B cell (primary cell): ENCODE measurements at regions not wholly inside any gene's neighbourhood (a gene's known extent, or its start where the extent isn't known, plus 50 kb on each side); places are given as distances from the start of the nearest gene placed in this dataset.

Experiments used
- ATAC-seq: fragments of 200-7000 bp; cut with Tn5 transposase; one replicate; pipeline ENCODE4 v1.10.0; 2021; ENCODE audit warnings: low read depth, mild to moderate bottlenecking, moderate number of reproducible peaks, moderate library complexity
- CTCF ChIA-PET: fragments of 350-600 bp; sonication (Branson Sonifier 250); formaldehyde crosslinking; loops from one replicate; lab custom pipeline; 2021; ENCODE audit warnings: antibody characterized with exemption, inconsistent platforms; lab: Charles Lee
- POLR2A ChIA-PET: fragments of 350-600 bp; sonication (Branson Sonifier 250); formaldehyde crosslinking; loops from one replicate; lab custom pipeline; 2021; ENCODE audit warnings: antibody characterized with exemption; lab: Charles Lee
- DNase-seq: peaks from one replicate; pipeline ENCODE4 v3.0.0; 2013
- H2AFZ ChIP-seq: 2 replicates; pipeline ENCODE4 v1.6.1; 2012; ENCODE audit warnings: mild to moderate bottlenecking, low read depth, low read length; ENCODE audit not compliant: insufficient read depth, poor library complexity, severe bottlenecking
- H3K27ac ChIP-seq, 2 donors: 1 replicate in 1 of 2; 2 replicates in 1 of 2; pipeline ENCODE4 v1.5.1; 2012 to 2013; ENCODE audit warnings: low read length in 2 of 2, mild to moderate bottlenecking in 2 of 2, moderate library complexity in 1 of 2
- H3K27me3 ChIP-seq, 4 experiments: fragments of 200-600 bp in 1 of 4; sonication (generic) in 1 of 4; replicated peaks in 1 of 4; 1 replicate in 2 of 4; 2 replicates in 2 of 4; pipeline versions ENCODE4 v1.6.1 to v1.7.0; 2013 to 2016; ENCODE audit warnings: low read length in 3 of 4, mild to moderate bottlenecking in 2 of 4, mixed read lengths in 1 of 4, moderate library complexity in 1 of 4; ENCODE audit not compliant: insufficient read depth in 4 of 4, control insufficient read depth in 3 of 4; ENCODE audit errors: control extremely low read depth in 1 of 4
- H3K36me3 ChIP-seq, 2 experiments: replicated peaks in 1 of 2; 1 replicate in 1 of 2; 2 replicates in 1 of 2; pipeline versions ENCODE4 v1.6.1 to v1.7.1; 2013; ENCODE audit warnings: low read length in 1 of 2; ENCODE audit not compliant: insufficient read depth in 2 of 2, control insufficient read depth in 1 of 2; ENCODE audit errors: control extremely low read depth in 1 of 2, extremely low read depth in 1 of 2
- H3K4me1 ChIP-seq, 2 donors: fragments of 200-600 bp in 1 of 2; sonication (generic) in 1 of 2; 1 replicate in 1 of 2; 2 replicates in 1 of 2; pipeline versions ENCODE4 v1.5.1 to v1.6.1; 2013 to 2017; ENCODE audit warnings: low read length in 2 of 2; ENCODE audit not compliant: control insufficient read depth in 2 of 2, insufficient read depth in 2 of 2
- H3K4me2 ChIP-seq: replicated peaks from 2 replicates; pipeline ENCODE3; 2012; ENCODE audit warnings: mild to moderate bottlenecking, low read depth, low read length; ENCODE audit not compliant: poor library complexity, severe bottlenecking
- H3K4me3 ChIP-seq, 5 experiments: fragments of 200-600 bp in 1 of 5; sonication (generic) in 1 of 5; 1 replicate in 3 of 5; 2 replicates in 2 of 5; pipeline versions ENCODE4 v1.5.1 to v1.7.0; 2011 to 2016; ENCODE audit warnings: low read length in 4 of 5, mild to moderate bottlenecking in 4 of 5, low read depth in 2 of 5, control low read depth in 1 of 5, moderate library complexity in 1 of 5; ENCODE audit not compliant: insufficient read depth in 1 of 5; ENCODE audit errors: control extremely low read depth in 1 of 5, extremely low read depth in 1 of 5
- H3K79me2 ChIP-seq: fragments of 200-600 bp; sonication (generic); one replicate; pipeline ENCODE4 v1.6.0; 2016; ENCODE audit warnings: low read length; ENCODE audit not compliant: control insufficient read depth, insufficient read depth
- H3K9ac ChIP-seq: fragments of 200-600 bp; sonication (generic); 2 replicates; pipeline ENCODE4 v1.6.1; 2017; ENCODE audit warnings: mild to moderate bottlenecking, low read length, moderate library complexity
- H3K9me3 ChIP-seq, 3 donors: one replicate each; pipeline versions ENCODE4 v1.6.1 to v1.7.1; 2013; ENCODE audit warnings: low read length in 2 of 3; ENCODE audit not compliant: control insufficient read depth in 2 of 3, insufficient read depth in 1 of 3; ENCODE audit errors: control extremely low read depth in 1 of 3
- H4K20me1 ChIP-seq: 2 replicates; pipeline ENCODE4 v1.6.0; 2012; ENCODE audit warnings: mild to moderate bottlenecking, low read length; ENCODE audit not compliant: insufficient read depth, control insufficient read depth, poor library complexity, severe bottlenecking
- H3K27ac Mint-ChIP-seq: one replicate; pipeline ENCODE4 v1.8.0; 2021; ENCODE audit warnings: mixed read lengths
- H3K27me3 Mint-ChIP-seq: one replicate; pipeline ENCODE4 v1.8.0; 2021; ENCODE audit warnings: mixed read lengths
- H3K4me1 Mint-ChIP-seq: one replicate; pipeline ENCODE4 v1.8.0; 2021; ENCODE audit warnings: mixed read lengths
- H3K4me3 Mint-ChIP-seq: one replicate; pipeline ENCODE4 v1.8.0; 2021; ENCODE audit warnings: mixed read lengths
- H3K9me3 Mint-ChIP-seq: one replicate; pipeline ENCODE4 v1.8.0; 2022; ENCODE audit warnings: mixed read lengths; ENCODE audit not compliant: insufficient read depth
- EZH2 ChIP-seq: IDR thresholded peaks from 2 replicates; pipeline ENCODE4 v1.6.1; 2012; ENCODE audit warnings: borderline replicate concordance, low read depth, mild to moderate bottlenecking, moderate library complexity, low read length; ENCODE audit not compliant: insufficient read depth, poor library complexity, severe bottlenecking
- WGBS: methylation state at CpG from one replicate; pipeline ENCODE4 v1.1.5; 2013; ENCODE audit warnings: missing lambda C conversion rate; ENCODE audit not compliant: insufficient coverage; 5-methylcytosine and 5-hydroxymethylcytosine counted together
- intact Hi-C: fragments of 100-400 bp; cut with micrococcal nuclease; formaldehyde crosslinking; loops from one replicate; pipeline ENCODE4 v1.10.0; 2022
- TF ChIP-seq, protein P1 (sequence below): fragments of 200-600 bp; IDR thresholded peaks from one replicate; pipeline ENCODE4 v1.8.0; 2022; ENCODE audit warnings: antibody characterized with exemption, mild to moderate bottlenecking

DNA sequence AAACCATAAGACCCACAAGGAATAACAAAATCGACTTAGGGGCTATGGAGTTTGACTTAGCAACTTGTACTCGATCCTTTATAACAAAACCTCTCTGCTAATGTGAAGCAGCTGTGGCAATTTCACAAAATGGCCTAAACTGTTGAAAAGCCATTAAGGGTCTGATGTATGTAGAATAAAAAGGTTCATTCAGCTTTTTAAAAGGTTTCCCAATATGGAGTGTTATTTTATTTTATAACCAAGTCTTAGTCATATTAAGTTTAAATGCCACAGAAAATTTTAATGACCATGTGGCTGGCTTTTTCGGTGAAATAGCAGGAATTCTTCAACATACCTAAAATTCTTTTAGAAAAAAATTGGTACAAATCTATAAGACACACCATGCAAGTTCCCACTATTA lies 291.8 kb upstream of the HAND2 start:
- Mint-ChIP-seq H3K9me3 (no peaks in the 10 kb centered on the region), H3K4me3 (no peak overlapping the region), H3K27ac (no peak overlapping the region), H3K4me1 (no peaks in the 10 kb centered on the region), H3K27me3 (no peaks in the 10 kb centered on the region)
- Histone ChIP-seq H4K20me1 (no peaks in the 10 kb centered on the region), H3K4me3 (no peak overlapping the region), H3K36me3 (no peaks in the 10 kb centered on the region), H3K9me3 (no peaks in the 10 kb centered on the region), H3K27me3 (no peaks in the 10 kb centered on the region), H3K9ac (no peak overlapping the region), H3K4me1 (no peaks in the 10 kb centered on the region), H2AFZ (no peak overlapping the region), H3K4me2 (no peak overlapping the region), H3K27ac (no peak overlapping the region), H3K79me2 (no peaks in the 10 kb centered on the region)
- TF ChIP-seq EZH2 = no peak
- TF ChIP-seq, protein P1, sequence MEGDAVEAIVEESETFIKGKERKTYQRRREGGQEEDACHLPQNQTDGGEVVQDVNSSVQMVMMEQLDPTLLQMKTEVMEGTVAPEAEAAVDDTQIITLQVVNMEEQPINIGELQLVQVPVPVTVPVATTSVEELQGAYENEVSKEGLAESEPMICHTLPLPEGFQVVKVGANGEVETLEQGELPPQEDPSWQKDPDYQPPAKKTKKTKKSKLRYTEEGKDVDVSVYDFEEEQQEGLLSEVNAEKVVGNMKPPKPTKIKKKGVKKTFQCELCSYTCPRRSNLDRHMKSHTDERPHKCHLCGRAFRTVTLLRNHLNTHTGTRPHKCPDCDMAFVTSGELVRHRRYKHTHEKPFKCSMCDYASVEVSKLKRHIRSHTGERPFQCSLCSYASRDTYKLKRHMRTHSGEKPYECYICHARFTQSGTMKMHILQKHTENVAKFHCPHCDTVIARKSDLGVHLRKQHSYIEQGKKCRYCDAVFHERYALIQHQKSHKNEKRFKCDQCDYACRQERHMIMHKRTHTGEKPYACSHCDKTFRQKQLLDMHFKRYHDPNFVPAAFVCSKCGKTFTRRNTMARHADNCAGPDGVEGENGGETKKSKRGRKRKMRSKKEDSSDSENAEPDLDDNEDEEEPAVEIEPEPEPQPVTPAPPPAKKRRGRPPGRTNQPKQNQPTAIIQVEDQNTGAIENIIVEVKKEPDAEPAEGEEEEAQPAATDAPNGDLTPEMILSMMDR = no peak
- ChIA-PET POLR2A (no interaction called here), CTCF (no interaction called here)
- WGBS = no CpG with 5 or more reads among the region's 3 CpGs
- no peak for ATAC-seq
- intact Hi-C loops = no loop called here
- DNase-seq = no peak

DNA sequence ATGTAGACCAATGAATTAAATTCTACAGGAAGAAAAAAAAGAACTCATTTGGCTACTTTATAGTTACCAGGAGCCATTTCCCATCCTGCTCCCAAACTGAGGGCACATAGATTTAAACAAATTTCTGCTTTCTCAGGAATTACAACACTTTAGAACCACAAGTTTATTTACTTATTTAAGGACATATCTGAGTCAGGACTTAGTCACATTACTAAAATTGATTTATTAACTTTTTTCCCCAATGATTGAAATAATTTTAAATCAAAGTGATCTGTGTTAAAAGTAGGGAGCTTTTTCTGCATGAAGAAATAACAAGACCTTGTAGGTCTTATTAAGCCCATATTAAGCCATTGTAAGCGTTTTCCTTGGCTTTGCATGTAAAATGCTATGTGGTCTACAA lies 291.0 kb upstream of the HAND2 start:
- WGBS = no CpG with 5 or more reads among the region's 1 CpG
- Histone ChIP-seq H4K20me1 (no peaks in the 10 kb centered on the region), H3K9ac (no peak overlapping the region), H3K27ac (no peak overlapping the region), H3K36me3 (no peaks in the 10 kb centered on the region), H3K79me2 (no peaks in the 10 kb centered on the region), H3K9me3 (no peaks in the 10 kb centered on the region), H3K27me3 (no peaks in the 10 kb centered on the region), H2AFZ (no peak overlapping the region), H3K4me2 (no peak overlapping the region), H3K4me3 (no peak overlapping the region), H3K4me1 (no peaks in the 10 kb centered on the region)
- Mint-ChIP-seq H3K4me1 (no peaks in the 10 kb centered on the region), H3K4me3 (no peak overlapping the region), H3K27me3 (no peaks in the 10 kb centered on the region), H3K9me3 (no peaks in the 10 kb centered on the region), H3K27ac (no peak overlapping the region)
- TF ChIP-seq EZH2 = no peak
- TF ChIP-seq, protein P1 = no peak
- intact Hi-C loops = no loop called here
- CTCF ChIA-PET = no interaction called here
- no peak for ATAC-seq
- POLR2A ChIA-PET = no interaction called here
- DNase-seq = no peak
